GM21528 (cell line): ENCODE measurements at regions not wholly inside any gene's neighbourhood (a gene's known extent, or its start where the extent isn't known, plus 50 kb on each side); places are given as distances from the start of the nearest gene placed in this dataset.

ENCODE experiments used
- ATAC-seq: cut with Tn5 transposase; IDR thresholded peaks from one replicate; pipeline ENCODE4 v1.9.1; 2021; ENCODE audit warnings: mild to moderate bottlenecking, moderate library complexity; ENCODE audit not compliant: unreplicated experiment, low FRiP score

GRCh38 chr2:215611609-215612386 lies 175.9 kb upstream of the FN1 start:
- ATAC-seq, result no peak

GRCh38 chr2:215609089-215610032 lies 173.5 kb upstream of the FN1 start:
- ATAC-seq, result no peak

- no peak for ATAC-seq
Measured at GRCh38 chr2:215607766-215608165, 171.9 kb upstream of the FN1 start.

- ATAC-seq, result no peak
Measured at GRCh38 chr2:215606219-215606618, 170.4 kb upstream of the FN1 start.

GRCh38 chr2:215605214-215605613 lies 169.3 kb upstream of the FN1 start:
- ATAC-seq, result no peak

GRCh38 chr2:215604606-215605005 lies 168.7 kb upstream of the FN1 start:
- no peak for ATAC-seq

GRCh38 chr2:215603440-215603839 lies 167.6 kb upstream of the FN1 start:
- ATAC-seq, result no peak

- no peak for ATAC-seq
Measured at GRCh38 chr2:215602997-215603396, 167.1 kb upstream of the FN1 start.

GRCh38 chr2:215601990-215602721 lies 166.3 kb upstream of the FN1 start:
- ATAC-seq, result no peak

- ATAC-seq, result no peak
Measured at GRCh38 chr2:215601526-215601925, 165.7 kb upstream of the FN1 start.

- ATAC-seq, result no peak
Measured at GRCh38 chr2:215598376-215598975, 162.6 kb upstream of the FN1 start.

- ATAC-seq, result no peak
Measured at GRCh38 chr2:215597577-215597976, 161.7 kb upstream of the FN1 start.

GRCh38 chr2:215594766-215595165 lies 158.9 kb upstream of the FN1 start:
- no peak for ATAC-seq

GRCh38 chr2:215590010-215590745 lies 154.3 kb upstream of the FN1 start:
- no peak for ATAC-seq

- ATAC-seq, result no peak
Measured at GRCh38 chr2:215583881-215584280, 148.0 kb upstream of the FN1 start.

GRCh38 chr2:215579809-215580208 lies 143.9 kb upstream of the FN1 start:
- ATAC-seq, result no peak

GRCh38 chr2:215577356-215577755 lies 141.5 kb upstream of the FN1 start:
- ATAC-seq, result no peak

GRCh38 chr2:215576572-215576971 lies 140.7 kb upstream of the FN1 start:
- ATAC-seq, result no peak

GRCh38 chr2:215573496-215573895 lies 137.6 kb upstream of the FN1 start:
- ATAC-seq, result no peak

- no peak for ATAC-seq
Measured at GRCh38 chr2:215572341-215572848, 136.5 kb upstream of the FN1 start.
